Epithelial cell of esophagus (primary cell): ENCODE measurements at regions not wholly inside any gene's neighbourhood (a gene's known extent, or its start where the extent isn't known, plus 50 kb on each side); places are given as distances from the start of the nearest gene placed in this dataset.

Experiments used
- DNase-seq: peaks from one replicate; pipeline ENCODE4 v3.0.0; 2010; ENCODE audit warnings: low read depth
- H3K4me3 ChIP-seq: 2 replicates; pipeline ENCODE4 v1.5.1; 2011; ENCODE audit warnings: mild to moderate bottlenecking, low read length, control low read depth
- TF ChIP-seq, protein P1 (sequence below): IDR thresholded peaks from 2 replicates; pipeline ENCODE4 v1.5.1; 2011; ENCODE audit warnings: low read depth, mild to moderate bottlenecking, low read length, control low read depth, inconsistent platforms; ENCODE audit not compliant: insufficient read depth; ENCODE audit errors: missing control alignments

DNA sequence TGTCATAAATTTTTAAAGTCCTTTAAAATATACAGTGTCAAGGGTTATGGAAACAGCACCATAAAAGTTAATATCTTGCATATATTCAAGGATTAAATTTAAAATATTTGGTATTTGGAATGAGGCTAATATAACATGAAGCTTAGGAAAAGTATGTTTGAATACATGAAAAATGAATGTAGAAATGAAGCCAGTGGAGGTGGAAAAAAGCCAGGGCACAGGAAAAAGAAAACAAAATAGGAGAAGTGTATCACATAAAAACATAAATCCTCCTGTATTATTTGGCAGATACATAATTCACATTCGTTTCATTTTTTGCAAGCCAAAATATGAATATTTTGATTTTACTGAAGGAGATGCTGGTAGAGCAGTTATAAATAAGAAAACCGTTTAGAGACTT lies 587.0 kb upstream of the ZNF608 start:
- TF ChIP-seq, protein P1, sequence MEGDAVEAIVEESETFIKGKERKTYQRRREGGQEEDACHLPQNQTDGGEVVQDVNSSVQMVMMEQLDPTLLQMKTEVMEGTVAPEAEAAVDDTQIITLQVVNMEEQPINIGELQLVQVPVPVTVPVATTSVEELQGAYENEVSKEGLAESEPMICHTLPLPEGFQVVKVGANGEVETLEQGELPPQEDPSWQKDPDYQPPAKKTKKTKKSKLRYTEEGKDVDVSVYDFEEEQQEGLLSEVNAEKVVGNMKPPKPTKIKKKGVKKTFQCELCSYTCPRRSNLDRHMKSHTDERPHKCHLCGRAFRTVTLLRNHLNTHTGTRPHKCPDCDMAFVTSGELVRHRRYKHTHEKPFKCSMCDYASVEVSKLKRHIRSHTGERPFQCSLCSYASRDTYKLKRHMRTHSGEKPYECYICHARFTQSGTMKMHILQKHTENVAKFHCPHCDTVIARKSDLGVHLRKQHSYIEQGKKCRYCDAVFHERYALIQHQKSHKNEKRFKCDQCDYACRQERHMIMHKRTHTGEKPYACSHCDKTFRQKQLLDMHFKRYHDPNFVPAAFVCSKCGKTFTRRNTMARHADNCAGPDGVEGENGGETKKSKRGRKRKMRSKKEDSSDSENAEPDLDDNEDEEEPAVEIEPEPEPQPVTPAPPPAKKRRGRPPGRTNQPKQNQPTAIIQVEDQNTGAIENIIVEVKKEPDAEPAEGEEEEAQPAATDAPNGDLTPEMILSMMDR = no peak
- no peak overlapping the region for H3K4me3 ChIP-seq
- no peak for DNase-seq

DNA sequence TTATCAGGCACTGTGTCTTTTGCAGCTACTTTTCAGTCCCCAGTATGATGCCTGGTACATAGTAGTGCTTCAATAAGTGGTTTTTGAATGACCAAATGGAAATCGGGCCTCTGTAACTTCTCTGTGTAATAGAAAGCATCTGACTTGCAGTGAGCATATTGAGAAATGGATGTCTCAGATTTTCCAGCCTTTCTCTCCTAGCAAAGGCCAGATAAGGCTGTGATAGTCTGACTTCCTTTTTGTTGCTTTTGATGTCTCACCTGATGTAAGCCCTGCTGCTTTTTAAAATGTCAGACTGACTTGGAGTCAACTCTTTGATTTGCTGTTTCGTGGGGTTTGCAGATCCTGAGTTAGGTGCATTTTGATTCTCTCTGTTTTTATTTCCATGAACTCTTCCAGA lies 590.0 kb upstream of the ZNF608 start:
- no peak for DNase-seq
- H3K4me3 ChIP-seq = no peak overlapping the region
- TF ChIP-seq, protein P1 = no peak

DNA sequence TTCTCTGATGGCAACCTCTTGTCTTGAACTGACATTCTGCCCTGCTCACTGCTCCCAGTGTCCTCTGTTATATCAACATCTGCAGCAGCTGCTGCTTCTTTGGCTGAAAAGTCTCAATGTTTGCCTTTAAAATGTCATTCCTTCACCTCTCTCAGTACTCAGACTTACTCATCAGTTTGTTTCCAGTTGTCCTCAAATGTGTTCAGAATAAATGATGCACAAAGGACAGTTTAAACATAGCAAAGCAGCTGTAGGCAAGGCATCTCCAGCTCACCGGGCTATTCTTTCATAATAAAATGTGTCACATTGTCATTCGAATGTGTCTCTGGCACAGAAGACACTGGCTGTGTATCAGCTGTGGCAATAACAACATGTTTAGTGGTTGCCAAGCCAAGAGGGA lies 590.9 kb upstream of the ZNF608 start:
- DNase-seq = no peak
- TF ChIP-seq, protein P1 = no peak
- no peak overlapping the region for H3K4me3 ChIP-seq

DNA sequence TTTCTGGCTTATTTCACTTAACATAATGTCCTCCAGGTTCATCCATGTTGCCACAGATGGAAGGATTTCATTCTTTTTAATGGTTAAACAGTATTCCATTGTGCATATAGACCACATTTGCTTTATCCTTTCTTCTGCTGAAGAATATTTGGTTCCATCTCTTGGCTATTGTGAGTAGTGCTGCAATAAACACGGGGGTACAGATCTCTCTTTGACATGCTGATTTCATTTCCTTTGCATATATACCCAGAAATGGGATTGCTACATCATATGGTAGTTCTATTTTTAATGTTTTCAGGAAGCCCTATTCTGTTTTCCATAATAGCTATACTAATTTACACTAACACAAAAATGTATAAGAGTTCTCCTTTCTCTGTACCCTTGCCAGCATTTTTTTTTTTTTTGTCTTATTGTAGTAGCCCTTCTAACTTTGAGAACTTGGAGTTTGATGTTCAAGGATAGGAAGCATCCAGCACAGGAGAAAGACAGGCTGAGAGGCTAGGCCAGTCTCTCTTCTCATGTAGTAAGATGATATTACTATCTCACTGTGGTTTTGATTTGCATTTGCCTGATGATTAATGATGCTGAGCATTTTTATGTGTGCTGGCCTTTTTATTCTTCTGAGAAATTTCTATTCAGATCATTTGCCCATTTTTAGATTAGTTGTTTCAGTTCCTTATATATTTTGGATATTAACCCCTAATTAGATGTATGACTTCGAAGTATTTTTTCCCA lies 592.2 kb upstream of the ZNF608 start:
- H3K4me3 ChIP-seq = no peak overlapping the region

DNA sequence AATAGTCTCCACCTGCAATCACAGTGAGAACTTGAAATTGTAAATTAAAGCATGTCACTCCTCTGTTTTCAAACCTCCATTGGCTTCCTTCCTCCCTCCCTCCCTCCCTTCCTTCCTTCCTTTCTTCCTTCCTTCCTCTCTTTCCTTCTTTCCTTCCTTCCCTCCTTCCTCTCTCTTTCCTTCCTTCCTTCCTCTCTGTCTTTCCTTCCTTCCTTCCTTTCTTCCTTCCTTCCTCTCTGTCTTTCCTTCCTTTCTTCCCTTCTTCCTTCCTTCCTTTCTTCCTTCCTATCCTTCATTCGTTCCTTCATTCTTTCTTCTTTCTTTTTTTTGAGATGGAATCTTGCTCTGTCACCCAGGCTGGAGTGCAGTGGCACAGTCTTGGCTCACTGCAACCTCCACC lies 595.0 kb upstream of the ZNF608 start:
- TF ChIP-seq, protein P1 = no peak
- no peak for DNase-seq
- H3K4me3 ChIP-seq = no peak overlapping the region

More for the DNA sequence above, 592.2 kb upstream of the ZNF608 start:
- no peak for DNase-seq
- TF ChIP-seq, protein P1 = no peak

DNA sequence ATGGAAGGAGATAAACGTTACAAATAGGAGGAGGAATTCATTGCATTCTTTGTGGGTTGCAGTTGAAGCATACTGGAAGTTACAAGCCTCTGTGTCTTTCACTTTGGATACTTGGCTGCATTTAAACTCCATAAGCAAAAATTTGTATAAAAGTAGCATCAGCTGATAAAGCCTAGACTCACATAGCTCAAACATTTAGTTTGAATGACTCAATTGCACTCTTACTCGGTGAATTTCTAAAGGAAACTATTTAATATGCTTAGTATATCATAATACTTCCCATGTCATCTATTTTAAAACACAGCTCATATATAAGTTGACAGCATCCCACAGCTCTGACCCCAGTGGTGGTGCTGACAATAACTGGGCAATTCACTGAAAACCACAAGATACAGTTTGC lies 596.6 kb upstream of the ZNF608 start:
- H3K4me3 ChIP-seq = no peak overlapping the region
- DNase-seq = no peak
- TF ChIP-seq, protein P1 = no peak

DNA sequence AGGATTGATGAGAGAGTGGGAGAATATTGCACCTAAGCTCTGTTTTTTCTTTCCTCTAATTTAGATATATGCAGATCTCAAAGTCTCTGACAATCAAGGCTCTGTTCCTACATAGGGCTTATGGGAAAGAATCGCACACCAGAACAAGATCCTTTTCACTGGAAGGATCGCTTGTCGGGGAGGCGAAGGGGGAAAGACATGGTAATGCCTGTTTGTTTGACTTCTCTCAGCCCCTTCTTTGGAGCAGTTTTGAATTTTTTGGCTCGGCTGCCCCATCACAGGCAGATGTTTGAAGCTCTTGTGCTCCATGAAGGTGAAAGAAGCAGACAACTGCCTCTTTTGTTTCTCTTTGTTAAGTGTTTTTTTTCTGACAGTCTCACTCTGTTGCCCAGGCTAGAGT lies 599.9 kb upstream of the ZNF608 start:
- no peak for DNase-seq
- TF ChIP-seq, protein P1 = no peak
- no peak overlapping the region for H3K4me3 ChIP-seq
